ENCODE measurements at regions not wholly inside any gene's neighbourhood (a gene's known extent, or its start where the extent isn't known, plus 50 kb on each side); places are given as distances from the start of the nearest gene placed in this dataset.

DNA sequence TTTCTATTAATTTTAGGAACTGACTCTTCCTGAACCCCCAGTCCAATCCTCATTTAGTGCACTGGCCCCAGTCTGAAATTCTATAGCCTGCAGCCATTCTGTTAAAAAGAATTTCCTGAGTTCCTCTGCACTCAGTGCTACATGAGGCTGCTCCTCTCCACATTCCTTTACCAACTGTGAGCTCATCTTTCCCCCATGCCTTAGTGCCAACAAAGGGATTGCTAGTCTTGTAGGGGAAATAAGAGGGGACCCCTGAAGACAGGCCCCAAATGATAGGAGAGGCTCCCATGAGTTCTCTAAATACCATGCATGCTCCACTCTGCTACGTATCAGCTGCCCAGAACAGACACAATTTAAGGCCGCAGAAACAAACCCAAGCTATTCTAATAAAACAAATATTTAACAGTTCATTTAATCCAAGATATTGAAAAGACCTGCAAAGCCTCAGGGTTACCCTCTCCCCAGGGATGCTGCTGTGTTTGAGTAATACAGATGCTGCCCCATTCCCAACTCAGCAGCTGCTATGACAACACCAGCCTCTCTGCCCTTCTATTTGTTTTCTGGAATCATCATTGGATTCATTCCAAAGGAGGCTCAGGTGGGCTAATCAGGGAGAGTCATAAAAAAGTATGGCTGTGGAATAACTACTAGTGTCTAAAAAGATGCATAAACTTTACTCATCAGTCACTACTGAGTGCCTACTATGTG lies 228.5 kb downstream of the TOX3 start:
- TF ChIP-seq CTCF (conservative IDR thresholded peaks at IDR 0.05; ENCODE audit: low read length), result no peak
- TF ChIP-seq EZH2phosphoT487 (IDR thresholded peaks at IDR 0.05; ENCODE audit: borderline replicate concordance, low read depth, low read length), result no peak

All from OCI-LY7 (cell line).